ENCODE measurements at regions not wholly inside any gene's neighbourhood (a gene's known extent, or its start where the extent isn't known, plus 50 kb on each side); places are given as distances from the start of the nearest gene placed in this dataset.

DNA sequence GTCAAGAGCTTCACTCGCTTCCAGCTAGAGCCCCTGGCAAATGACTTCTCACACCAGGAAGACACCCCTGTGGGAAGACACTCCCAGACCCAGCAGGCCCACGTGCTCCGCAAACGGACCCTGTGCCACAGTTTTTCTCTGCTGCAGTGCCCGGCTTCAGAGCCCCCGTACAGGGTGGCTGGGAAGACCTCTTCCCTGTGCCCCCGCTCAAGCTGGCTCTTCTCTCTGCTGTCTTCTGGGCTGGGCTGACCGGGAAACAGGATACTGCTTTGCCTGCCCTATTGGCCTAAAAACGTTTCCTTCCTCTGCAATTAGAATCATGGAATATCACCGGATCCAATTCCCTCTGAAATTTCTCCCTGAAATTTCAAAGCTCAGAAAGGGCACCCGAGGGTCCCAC lies 63.7 kb upstream of the CRHR1 start:
- no peak for DNase-seq (ENCODE audit: low read depth)

DNA sequence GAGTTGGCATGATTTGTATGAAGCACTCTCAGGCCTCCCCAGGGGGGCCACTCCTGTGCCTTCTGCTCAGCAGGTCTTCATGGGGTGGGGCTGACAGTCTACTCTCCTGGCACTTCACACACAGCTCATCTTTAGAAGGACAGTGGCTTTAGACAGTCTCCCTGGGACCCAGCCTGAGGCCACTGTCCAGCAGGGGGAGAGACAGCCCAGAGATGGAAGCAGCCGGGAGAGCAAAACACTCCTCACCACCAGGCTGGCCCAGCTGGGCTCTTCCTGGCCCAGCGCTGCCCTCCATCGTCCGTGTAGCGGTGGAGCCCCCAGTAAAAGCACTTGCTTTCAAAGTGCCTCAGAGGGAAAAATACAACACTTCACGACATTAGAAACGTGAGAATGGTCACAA lies 62.0 kb upstream of the CRHR1 start:
- no peak for DNase-seq (ENCODE audit: low read depth)

DNA sequence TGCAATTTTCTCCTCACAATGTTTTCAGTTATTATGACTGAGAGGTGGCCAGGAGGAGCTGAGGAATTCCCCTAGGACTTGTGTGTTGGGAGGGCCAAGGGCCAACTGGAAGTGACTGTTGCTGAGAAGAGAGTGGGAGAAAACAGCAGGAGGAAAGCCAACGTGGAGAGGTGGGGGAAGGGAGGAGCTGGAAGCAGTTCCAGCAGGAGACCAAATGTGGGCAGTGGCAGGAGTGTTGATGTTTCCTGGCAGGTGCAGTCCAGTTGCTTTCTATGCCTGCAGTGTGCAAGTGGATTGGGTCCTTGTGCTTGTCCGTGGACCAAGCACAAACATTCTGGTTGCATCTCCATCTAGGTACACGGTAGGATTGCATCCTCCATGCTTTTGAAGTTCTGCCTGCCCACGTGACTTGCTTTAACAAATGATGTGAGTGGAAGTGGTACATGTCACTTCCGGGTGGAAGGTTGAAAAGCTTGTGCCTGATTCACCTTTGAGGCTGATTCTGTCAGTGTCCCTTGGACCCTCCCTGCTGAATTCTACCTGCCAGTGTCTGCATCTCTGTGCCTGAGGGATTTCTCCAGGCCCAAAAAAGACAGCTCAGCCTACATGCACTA lies 54.7 kb upstream of the CRHR1 start:
- no peak for DNase-seq (ENCODE audit: low read depth)

DNA sequence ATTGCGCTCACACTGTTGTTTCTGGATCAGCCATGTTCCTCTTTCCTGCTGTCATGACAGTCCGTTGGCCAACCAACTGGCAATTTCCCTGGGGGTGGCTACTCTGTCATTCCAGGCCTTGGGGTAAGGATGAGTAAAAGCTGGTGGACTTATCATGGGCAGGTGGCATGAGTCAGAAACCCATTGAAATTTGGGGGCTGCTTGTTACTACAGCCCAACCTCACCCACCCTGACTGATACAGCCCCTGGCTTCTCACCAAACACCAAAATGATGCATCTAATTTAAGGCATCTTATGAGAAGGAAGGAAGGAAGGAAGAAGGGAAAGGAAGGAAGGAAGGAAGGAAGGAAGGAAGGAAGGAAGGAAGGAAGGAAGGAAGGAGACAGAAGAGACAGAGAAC lies 53.9 kb upstream of the CRHR1 start:
- DNase-seq (ENCODE audit: low read depth): no peak

DNA sequence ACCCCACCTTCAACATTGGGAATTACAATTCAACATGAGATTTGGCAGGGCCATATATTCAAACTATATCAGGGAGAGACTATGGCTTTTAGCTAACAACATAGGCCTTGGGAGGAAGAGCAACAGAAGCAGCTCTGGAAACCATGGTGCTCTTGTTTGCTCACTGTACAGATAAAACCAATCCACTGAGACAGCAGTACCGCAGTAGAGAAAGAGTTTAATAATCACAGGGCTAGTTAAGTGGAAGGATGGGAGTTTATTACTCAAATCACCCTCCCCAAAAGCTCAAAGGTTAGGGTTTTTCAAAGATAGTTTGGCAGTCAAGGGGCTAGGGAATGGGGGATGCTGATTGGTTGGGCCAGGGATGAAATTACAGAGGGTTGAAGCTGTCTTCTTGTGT lies 52.7 kb upstream of the CRHR1 start:
- DNase-seq (ENCODE audit: low read depth): no peak

DNA sequence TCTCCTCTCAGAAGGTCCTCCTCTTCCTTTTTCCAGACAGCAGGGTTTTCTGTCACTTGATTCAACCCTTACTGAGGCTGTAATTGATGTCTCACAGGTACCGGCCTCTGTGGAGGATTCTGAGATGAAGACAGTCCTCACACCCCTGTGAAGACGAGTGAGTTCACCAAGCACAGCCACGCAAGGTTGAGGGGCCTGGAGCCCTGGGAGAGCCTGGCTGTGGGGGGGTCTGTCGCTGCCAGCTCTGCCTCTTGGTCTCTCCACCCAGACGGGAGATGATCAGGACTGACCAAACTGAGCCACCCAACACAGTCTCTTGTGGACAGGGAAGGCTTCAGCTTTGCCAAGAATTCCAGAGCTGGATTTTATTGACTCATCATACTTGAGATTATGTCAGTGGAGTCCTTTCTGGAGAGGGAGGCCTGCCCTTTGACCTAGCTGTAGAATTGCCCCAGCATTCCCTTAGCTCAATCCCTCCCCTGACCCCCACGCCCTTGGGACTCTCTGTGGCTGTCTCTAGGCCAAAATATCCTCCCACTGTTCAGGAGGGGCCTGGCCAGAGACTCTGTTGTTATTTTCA lies 51.1 kb upstream of the CRHR1 start:
- no peak for DNase-seq (ENCODE audit: low read depth)

DNA sequence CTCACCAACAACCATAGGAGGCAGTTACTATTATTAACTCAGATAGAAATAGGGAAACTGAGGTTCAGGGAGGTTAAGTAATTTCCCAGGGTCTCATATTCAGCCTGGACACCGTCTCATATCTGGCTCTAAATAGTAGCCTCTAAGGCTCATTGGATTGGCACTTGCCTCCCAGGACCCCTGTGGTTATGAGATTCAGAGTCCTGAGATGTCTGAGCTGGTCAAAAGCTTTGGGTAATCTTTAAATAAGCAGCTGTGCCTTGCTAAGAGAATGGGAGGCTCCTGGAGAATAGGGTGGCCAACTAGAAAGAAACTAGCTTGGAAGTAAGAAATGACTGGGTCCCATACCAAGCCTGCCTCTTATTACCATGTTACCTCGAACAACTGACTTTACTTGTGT lies 50.3 kb upstream of the CRHR1 start:
- no peak for DNase-seq (ENCODE audit: low read depth)

Measured in stimulated activated CD8-positive, alpha-beta memory T cell treated with anti-CD3 and anti-CD28 coated beads, Interleukin-4, amount 100 ng/mL, for 24 hours (primary cell).